Prostate gland (tissue), 2 donors: ENCODE measurements at regions not wholly inside any gene's neighbourhood (a gene's known extent, or its start where the extent isn't known, plus 50 kb on each side); places are given as distances from the start of the nearest gene placed in this dataset.

ENCODE experiments used
- POLR2A ChIP-seq: fragments of 450-650 bp; IDR thresholded peaks from one replicate; pipeline ENCODE4 v1.6.1; 2016; ENCODE audit warnings: antibody characterized with exemption, mild to moderate bottlenecking
- TF ChIP-seq, protein P1 (sequence below), 4 experiments: fragments of 200-600 bp in 2 of 4; fragments of 450-650 bp in 2 of 4; sonication (generic) in 2 of 4; IDR thresholded peaks; 1 replicate in 3 of 4; 2 replicates in 1 of 4; pipeline ENCODE4 v1.5.1; 2016 to 2019; ENCODE audit warnings: antibody characterized with exemption in 4 of 4, mild to moderate bottlenecking in 2 of 4, moderate library complexity in 2 of 4

GRCh38 chr3:76035117-76035516 lies 249.8 kb upstream of the ZNF717 start:
- no peak for TF ChIP-seq POLR2A
- TF ChIP-seq, protein P1, sequence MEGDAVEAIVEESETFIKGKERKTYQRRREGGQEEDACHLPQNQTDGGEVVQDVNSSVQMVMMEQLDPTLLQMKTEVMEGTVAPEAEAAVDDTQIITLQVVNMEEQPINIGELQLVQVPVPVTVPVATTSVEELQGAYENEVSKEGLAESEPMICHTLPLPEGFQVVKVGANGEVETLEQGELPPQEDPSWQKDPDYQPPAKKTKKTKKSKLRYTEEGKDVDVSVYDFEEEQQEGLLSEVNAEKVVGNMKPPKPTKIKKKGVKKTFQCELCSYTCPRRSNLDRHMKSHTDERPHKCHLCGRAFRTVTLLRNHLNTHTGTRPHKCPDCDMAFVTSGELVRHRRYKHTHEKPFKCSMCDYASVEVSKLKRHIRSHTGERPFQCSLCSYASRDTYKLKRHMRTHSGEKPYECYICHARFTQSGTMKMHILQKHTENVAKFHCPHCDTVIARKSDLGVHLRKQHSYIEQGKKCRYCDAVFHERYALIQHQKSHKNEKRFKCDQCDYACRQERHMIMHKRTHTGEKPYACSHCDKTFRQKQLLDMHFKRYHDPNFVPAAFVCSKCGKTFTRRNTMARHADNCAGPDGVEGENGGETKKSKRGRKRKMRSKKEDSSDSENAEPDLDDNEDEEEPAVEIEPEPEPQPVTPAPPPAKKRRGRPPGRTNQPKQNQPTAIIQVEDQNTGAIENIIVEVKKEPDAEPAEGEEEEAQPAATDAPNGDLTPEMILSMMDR (IDR thresholded peaks at IDR 0.05), result no peak
